MCF 10A (cell line): ENCODE measurements at regions not wholly inside any gene's neighbourhood (a gene's known extent, or its start where the extent isn't known, plus 50 kb on each side); places are given as distances from the start of the nearest gene placed in this dataset.
"Not testable (repeated sequence)": the region's sequence is repeated elsewhere in the genome, so short reads cannot be mapped to it uniquely, and the experiment has no call there.

Experiments
- BruUV-seq: library from RNA; stranded (reverse); fragments of 400-500 nt; replicated peaks from 2 replicates; lab custom pipeline; 2021; lab: Mats Ljungman, UMichigan
- CTCF ChIA-PET: fragments of 300-600 bp; sonication (Branson Sonifier 250); formaldehyde crosslinking; extraction: SDS; loops from one replicate; lab custom pipeline; 2021; ENCODE audit warnings: antibody characterized with exemption, inconsistent platforms; lab: Yijun Ruan, JAX
- POLR2A ChIA-PET: fragments of 300-600, 350-650 bp; sonication (Branson Sonifier 250); formaldehyde crosslinking; extraction: SDS; loops from one replicate; lab custom pipeline; 2020; ENCODE audit warnings: antibody characterized with exemption, inconsistent platforms; lab: Yijun Ruan, JAX
- DNase-seq: peaks from one replicate; pipeline ENCODE4 v3.0.0-alpha.2; 2018; ENCODE audit not compliant: unreplicated experiment
- H3K27ac Mint-ChIP-seq: one replicate; pipeline ENCODE4 v1.8.0; 2022; ENCODE audit warnings: mild to moderate bottlenecking, low read depth, mixed read lengths; ENCODE audit not compliant: unreplicated experiment
- H3K27me3 Mint-ChIP-seq: one replicate; pipeline ENCODE4 v1.8.0; 2022; ENCODE audit warnings: mixed read lengths; ENCODE audit not compliant: insufficient read depth, unreplicated experiment
- H3K36me3 Mint-ChIP-seq: one replicate; pipeline ENCODE4 v1.8.0; 2022; ENCODE audit warnings: mild to moderate bottlenecking, moderate library complexity, mixed read lengths; ENCODE audit not compliant: insufficient read depth, unreplicated experiment
- H3K4me1 Mint-ChIP-seq: one replicate; pipeline ENCODE4 v1.8.0; 2022; ENCODE audit warnings: mixed read lengths; ENCODE audit not compliant: insufficient read depth, unreplicated experiment
- H3K4me3 Mint-ChIP-seq: one replicate; pipeline ENCODE4 v1.8.0; 2022; ENCODE audit warnings: mild to moderate bottlenecking, moderate library complexity, mixed read lengths; ENCODE audit not compliant: unreplicated experiment
- H3K9me3 Mint-ChIP-seq: one replicate; pipeline ENCODE4 v1.8.0; 2022; ENCODE audit warnings: mixed read lengths; ENCODE audit not compliant: unreplicated experiment
- CTCF ChIP-seq: fragments of 200-600 bp; IDR thresholded peaks from one replicate; pipeline ENCODE4 v1.8.0; 2022; ENCODE audit warnings: antibody characterized with exemption, mild to moderate bottlenecking; ENCODE audit not compliant: unreplicated experiment
- intact Hi-C: fragments of 100-400 bp; cut with micrococcal nuclease; formaldehyde crosslinking; loops from 2 replicates; pipeline ENCODE4 v1.14.1; 2022

- DNase-seq, result no peak
- Mint-ChIP-seq H3K4me1 (no peaks in the 10 kb centered on the region), H3K4me3 (no peak overlapping the region), H3K27ac (no peak overlapping the region), H3K36me3 (no peaks in the 10 kb centered on the region), H3K27me3 (no peaks in the 10 kb centered on the region), H3K9me3 (no peaks in the 10 kb centered on the region)
- TF ChIP-seq CTCF, result no peak
- intact Hi-C loops, result no loop called here
- ChIA-PET CTCF (no interaction called here), POLR2A (interaction anchor here (0.6 kb wide), 2 partner anchors 42 to 486 kb away, joined by 3 to 5 read pairs; no protein-coding TSS in a partner anchor)
- BruUV-seq, result no TSS peak
These were observed 90.8 kb downstream of the TMEM167A start for GRCh38 chr5:82986404-82986803.

GRCh38 chr5:82985763-82986162, 91.4 kb downstream of the TMEM167A start:
- CTCF ChIA-PET, result interaction anchor here (0.7 kb wide), 1 partner anchor 14 kb away, joined by 4 read pairs; no protein-coding TSS in a partner anchor
- no TSS peak for BruUV-seq
- Mint-ChIP-seq H3K4me1 (no peaks in the 10 kb centered on the region), H3K27ac (no peak overlapping the region), H3K36me3 (no peaks in the 10 kb centered on the region), H3K4me3 (no peak overlapping the region), H3K9me3 (no peaks in the 10 kb centered on the region), H3K27me3 (no peaks in the 10 kb centered on the region)
- no peak for DNase-seq
- intact Hi-C loops, result no loop called here
- POLR2A ChIA-PET, result no interaction called here
- TF ChIP-seq CTCF, result no peak

GRCh38 chr5:82984786-82985735, 92.1 kb downstream of the TMEM167A start:
- no peaks in the 10 kb centered on the region for H3K9me3 Mint-ChIP-seq
- no peak for TF ChIP-seq CTCF
- no TSS peak for BruUV-seq
- no peak overlapping the region for H3K4me3 Mint-ChIP-seq
- POLR2A ChIA-PET, result no interaction called here
- intact Hi-C loops, result no loop called here
- no peak overlapping the region for H3K27ac Mint-ChIP-seq
- no peaks in the 10 kb centered on the region for H3K27me3 Mint-ChIP-seq
- H3K36me3 Mint-ChIP-seq, result no peaks in the 10 kb centered on the region
- H3K4me1 Mint-ChIP-seq, result no peaks in the 10 kb centered on the region
- no peak for DNase-seq
- CTCF ChIA-PET, result interaction anchor here (0.7 kb wide), 1 partner anchor 13 kb away, joined by 4 read pairs; no protein-coding TSS in a partner anchor

- H3K27me3 Mint-ChIP-seq, result no peaks in the 10 kb centered on the region
- no peaks in the 10 kb centered on the region for H3K4me1 Mint-ChIP-seq
- ChIA-PET CTCF (interaction anchor here (0.6 to 1.2 kb wide), 3 partner anchors 12 to 447 kb away, joined by 3 to 5 read pairs (median 4); no protein-coding TSS in a partner anchor), POLR2A (no interaction called here)
- no peak overlapping the region for H3K4me3 Mint-ChIP-seq
- H3K36me3 Mint-ChIP-seq, result no peaks in the 10 kb centered on the region
- H3K9me3 Mint-ChIP-seq, result no peaks in the 10 kb centered on the region
- no peak for TF ChIP-seq CTCF
- intact Hi-C loops, result no loop called here
- H3K27ac Mint-ChIP-seq, result no peak overlapping the region
- DNase-seq, result no peak
- no TSS peak for BruUV-seq
These were observed 94.3 kb downstream of the TMEM167A start for GRCh38 chr5:82982846-82983245.

GRCh38 chr5:82976887-82977286, 100.3 kb downstream of the TMEM167A start:
- intact Hi-C loops, POLR2A ChIA-PET, DNase-seq, H3K27ac Mint-ChIP-seq, H3K27me3 Mint-ChIP-seq, BruUV-seq, H3K4me3 Mint-ChIP-seq, H3K36me3 Mint-ChIP-seq: not testable (repeated sequence)
- Mint-ChIP-seq H3K4me1 (peaks cover 14% of the 10 kb centered on the region), H3K9me3 (peaks cover 23% of the 10 kb centered on the region)
- CTCF ChIA-PET, result interaction anchor here (0.7 kb wide), 1 partner anchor 100 kb away, joined by 3 read pairs; the partner anchor contains the start of genes TMEM167A and XRCC4
